H1 (cell line): ENCODE measurements at regions not wholly inside any gene's neighbourhood (a gene's known extent, or its start where the extent isn't known, plus 50 kb on each side); places are given as distances from the start of the nearest gene placed in this dataset.

Source experiments
- CTCF ChIA-PET: fragments of 300-600 bp; sonication (Branson Sonifier 250); formaldehyde crosslinking; loops from one replicate; lab custom pipeline; 2021; ENCODE audit not compliant: partially characterized antibody; lab: Charles Lee
- POLR2A ChIA-PET: fragments of 300-600 bp; sonication (Branson Sonifier 250); formaldehyde crosslinking; loops from one replicate; lab custom pipeline; 2021; ENCODE audit warnings: inconsistent platforms; ENCODE audit not compliant: partially characterized antibody; lab: Charles Lee
- DNase-seq, 2 experiments: peaks; one replicate each; pipeline versions ENCODE4 v3.0.0 to v3.0.0-alpha.2; 2010 to 2022; ENCODE audit warnings: low spot score in 2 of 2, low read depth in 1 of 2, mixed read lengths in 1 of 2
- FAIRE-seq: peaks from 2 replicates; lab custom pipeline; 2011; peaks lifted over from hg19 to GRCh38; lab: Jason Lieb, UNC
- H2AFZ ChIP-seq: 2 replicates; pipeline ENCODE4 v1.8.1; 2012; ENCODE audit warnings: low read length, inconsistent platforms
- H2AK5ac ChIP-seq: 2 replicates; pipeline ENCODE4 v1.6.1; 2013; ENCODE audit warnings: low read depth, low read length
- H2BK120ac ChIP-seq: replicated peaks from 2 replicates; pipeline ENCODE3; 2013; ENCODE audit warnings: low read depth, low read length, inconsistent platforms
- H2BK12ac ChIP-seq: 2 replicates; pipeline ENCODE4 v1.6.1; 2013; ENCODE audit warnings: low read depth, low read length
- H2BK15ac ChIP-seq: 2 replicates; pipeline ENCODE4 v1.6.1; 2013; ENCODE audit warnings: low read length
- H2BK20ac ChIP-seq: 2 replicates; pipeline ENCODE4 v1.6.1; 2013; ENCODE audit warnings: low read length
- H2BK5ac ChIP-seq: 2 replicates; pipeline ENCODE4 v1.6.1; 2013; ENCODE audit warnings: low read depth, low read length
- H3K14ac ChIP-seq: 2 replicates; pipeline ENCODE4 v1.6.1; 2013; ENCODE audit warnings: inconsistent platforms; ENCODE audit not compliant: insufficient read length
- H3K18ac ChIP-seq: 2 replicates; pipeline ENCODE4 v1.6.1; 2013; ENCODE audit warnings: low read length; ENCODE audit errors: extremely low read depth
- H3K23ac ChIP-seq: 2 replicates; pipeline ENCODE4 v1.6.1; 2013; ENCODE audit warnings: inconsistent platforms; ENCODE audit not compliant: insufficient read length
- H3K23me2 ChIP-seq: 2 replicates; pipeline ENCODE4 v1.6.1; 2013; ENCODE audit warnings: low read depth, low read length
- H3K27ac ChIP-seq: 2 replicates; pipeline ENCODE4 v1.6.1; 2011; ENCODE audit warnings: low read depth, low read length, inconsistent platforms
- H3K27me3 ChIP-seq, 4 experiments: replicated peaks in 1 of 4; 1 replicate in 1 of 4; 2 replicates in 3 of 4; pipeline versions ENCODE4 v1.6.1 to v1.8.1; 2011 to 2013; ENCODE audit warnings: low read length in 3 of 4, mild to moderate bottlenecking in 3 of 4, inconsistent platforms in 2 of 4, mixed read lengths in 2 of 4, moderate library complexity in 1 of 4; ENCODE audit not compliant: control insufficient read depth in 3 of 4, insufficient read depth in 3 of 4; ENCODE audit errors: extremely low read depth in 1 of 4
- H3K36me3 ChIP-seq, 4 experiments: 2 replicates each; pipeline versions ENCODE4 v1.6.1 to v1.8.1; 2011 to 2013; ENCODE audit warnings: mild to moderate bottlenecking in 4 of 4, low read length in 3 of 4, moderate library complexity in 2 of 4, control low read depth in 1 of 4, inconsistent platforms in 1 of 4; ENCODE audit not compliant: insufficient read depth in 4 of 4, control insufficient read depth in 2 of 4
- H3K4ac ChIP-seq: replicated peaks from 2 replicates; pipeline ENCODE3; 2013; ENCODE audit warnings: low read length, low read depth, mixed read lengths, inconsistent platforms; ENCODE audit not compliant: insufficient read length
- H3K4me1 ChIP-seq, 4 experiments: replicated peaks in 1 of 4; 1 replicate in 1 of 4; 2 replicates in 3 of 4; pipeline versions ENCODE4 v1.6.1 to v1.8.1; 2011 to 2013; ENCODE audit warnings: low read length in 3 of 4, inconsistent platforms in 2 of 4, mixed read lengths in 1 of 4; ENCODE audit not compliant: insufficient read depth in 4 of 4, control insufficient read depth in 3 of 4
- H3K4me2 ChIP-seq, 2 experiments: 2 replicates each; pipeline versions ENCODE4 v1.6.1 to v1.8.1; 2011 to 2013; ENCODE audit warnings: low read depth in 2 of 2, low read length in 2 of 2, control low read depth in 1 of 2, inconsistent platforms in 1 of 2, mild to moderate bottlenecking in 1 of 2; ENCODE audit not compliant: insufficient read depth in 1 of 2
- H3K4me3 ChIP-seq, 4 experiments: fragments of 200-600, 300-600 bp in 1 of 4; sonication (generic), shearing (Covaris generic), sonication (Bioruptor Twin) in 1 of 4; 2 replicates each; pipeline versions ENCODE4 v1.5.1 to v1.8.1; 2011 to 2016; ENCODE audit warnings: low read length in 4 of 4, low read depth in 3 of 4, control low read depth in 2 of 4, inconsistent platforms in 2 of 4, mild to moderate bottlenecking in 2 of 4, mixed read lengths in 1 of 4, moderate library complexity in 1 of 4; ENCODE audit not compliant: insufficient read depth in 2 of 4; ENCODE audit errors: extremely low read depth in 1 of 4
- H3K56ac ChIP-seq: replicated peaks from 2 replicates; pipeline ENCODE3; 2013; ENCODE audit warnings: low read depth, mild to moderate bottlenecking, mixed read lengths, low read length, inconsistent platforms; ENCODE audit not compliant: insufficient read length
- H3K79me1 ChIP-seq: 2 replicates; pipeline ENCODE4 v1.6.1; 2013; ENCODE audit warnings: low read depth, low read length, control low read depth
- H3K79me2 ChIP-seq, 2 experiments: 2 replicates each; pipeline versions ENCODE4 v1.6.1 to v1.8.1; 2012 to 2013; ENCODE audit warnings: low read length in 2 of 2, mild to moderate bottlenecking in 2 of 2, inconsistent platforms in 1 of 2; ENCODE audit not compliant: insufficient read depth in 2 of 2, control insufficient read depth in 1 of 2
- H3K9ac ChIP-seq, 4 experiments: replicated peaks in 1 of 4; 1 replicate in 1 of 4; 2 replicates in 3 of 4; pipeline versions ENCODE4 v1.6.1 to v1.8.1; 2011 to 2013; ENCODE audit warnings: low read depth in 3 of 4, low read length in 3 of 4, control low read depth in 2 of 4, mild to moderate bottlenecking in 2 of 4, moderate library complexity in 2 of 4, inconsistent platforms in 1 of 4; ENCODE audit errors: extremely low read depth in 1 of 4
- H3K9me3 ChIP-seq, 2 experiments: 2 replicates each; pipeline versions ENCODE4 v1.6.1 to v1.8.1; 2012 to 2013; ENCODE audit warnings: mild to moderate bottlenecking in 2 of 2, moderate library complexity in 2 of 2, control low read depth in 1 of 2, inconsistent platforms in 1 of 2, low read depth in 1 of 2, low read length in 1 of 2, mixed read lengths in 1 of 2; ENCODE audit not compliant: insufficient read depth in 2 of 2
- H4K20me1 ChIP-seq, 2 experiments: replicated peaks in 1 of 2; 2 replicates each; pipeline versions ENCODE3 to v1.8.1; 2011 to 2013; ENCODE audit warnings: inconsistent platforms in 2 of 2, low read length in 2 of 2, mild to moderate bottlenecking in 1 of 2; ENCODE audit not compliant: insufficient read depth in 2 of 2, control insufficient read depth in 1 of 2
- H4K5ac ChIP-seq: 2 replicates; pipeline ENCODE4 v1.6.1; 2013; ENCODE audit warnings: low read length, low read depth, mixed read lengths, inconsistent platforms; ENCODE audit not compliant: insufficient read length
- H4K8ac ChIP-seq: 2 replicates; pipeline ENCODE4 v1.8.0; 2013; ENCODE audit warnings: mild to moderate bottlenecking, moderate library complexity, low read length, inconsistent platforms; ENCODE audit not compliant: insufficient read depth; ENCODE audit errors: extremely low read depth
- H4K91ac ChIP-seq: replicated peaks from 2 replicates; pipeline ENCODE3; 2013; ENCODE audit warnings: low read length, mixed read lengths, inconsistent platforms; ENCODE audit not compliant: insufficient read length
- POU5F1 ChIP-seq: IDR thresholded peaks from 2 replicates; pipeline ENCODE4 v1.6.1; 2011; ENCODE audit warnings: low read depth, mild to moderate bottlenecking, low read length, moderate library complexity
- TCF12 ChIP-seq: IDR thresholded peaks from 2 replicates; pipeline ENCODE4 v1.6.1; 2011; ENCODE audit warnings: low read depth, mild to moderate bottlenecking, low read length
- ZNF274 ChIP-seq: IDR thresholded peaks from 2 replicates; pipeline ENCODE4 v1.7.0; 2012; ENCODE audit warnings: low read length, borderline replicate concordance; ENCODE audit errors: extremely low read depth
- WGBS, 2 experiments: shearing (Covaris generic) in 1 of 2; methylation state at CpG; one replicate each; pipeline versions ENCODE4 v1.1.6 to v1.1.7; 2013 to 2015; ENCODE audit warnings: low lambda C conversion rate in 2 of 2, mixed read lengths in 2 of 2, inconsistent platforms in 1 of 2, low coverage in 1 of 2, missing lambda C conversion rate in 1 of 2; ENCODE audit not compliant: insufficient replicate concordance in 2 of 2, insufficient coverage in 1 of 2, insufficient read length in 1 of 2; ENCODE audit errors: extremely low coverage in 1 of 2, missing lambda C conversion rate in 1 of 2; 5-methylcytosine and 5-hydroxymethylcytosine counted together
- TF ChIP-seq, protein P1 (sequence below): IDR thresholded peaks from 2 replicates; pipeline ENCODE4 v1.6.1; 2012; ENCODE audit warnings: inconsistent platforms

- POLR2A ChIA-PET = no interaction called here
- 81% methylated on average over 3 of the region's 3 CpGs; no CpG with 5 or more reads in 1 of the 2 experiments for WGBS, 2 experiments
- Histone ChIP-seq H3K14ac (no peak overlapping the region), H3K18ac (no peak overlapping the region; the same call in none of the 2 replicates), H3K79me1 (no peaks in the 10 kb centered on the region), H3K79me2 (no peaks in the 10 kb centered on the region), H3K4me2 (no peak overlapping the region), H2BK5ac (no peak overlapping the region), H3K27me3 (no peaks in the 10 kb centered on the region), H2AK5ac (no peak overlapping the region), H3K4ac (no peak overlapping the region), H4K8ac (no peak overlapping the region), H3K27ac (no peak overlapping the region), H2BK20ac (no peak overlapping the region), H2AFZ (no peak overlapping the region), H3K9me3 (no peaks in the 10 kb centered on the region), H4K5ac (no peak overlapping the region), H3K23ac (no peak overlapping the region), H2BK15ac (no peak overlapping the region), H3K4me1 (peaks cover 0 to 3% (median 1%) of the 10 kb centered on the region in 4 experiments; a peak in 2 of 7 replicates), H3K36me3 (no peaks in the 10 kb centered on the region; a peak in 1 of 8 replicates), H2BK12ac (0 out of 2 replicates have a peak overlapping the region, but pooled peaks have one; percentile 13)
- CTCF ChIA-PET = no interaction called here
- TF ChIP-seq TCF12 = no peak
- no peak for TF ChIP-seq ZNF274
- TF ChIP-seq POU5F1 = no peak
- TF ChIP-seq, protein P1, sequence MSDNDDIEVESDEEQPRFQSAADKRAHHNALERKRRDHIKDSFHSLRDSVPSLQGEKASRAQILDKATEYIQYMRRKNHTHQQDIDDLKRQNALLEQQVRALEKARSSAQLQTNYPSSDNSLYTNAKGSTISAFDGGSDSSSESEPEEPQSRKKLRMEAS = no peak
- TF ChIP-seq, all 59 proteins: peak for 0
- FAIRE-seq = no peak
- H4K91ac ChIP-seq = no peak overlapping the region
- H3K4me3 ChIP-seq = no peak overlapping the region
- no peak overlapping the region for H2BK120ac ChIP-seq
- H3K23me2 ChIP-seq = no peaks in the 10 kb centered on the region; the same call in 1 of the 2 replicates
- no peak overlapping the region for H3K56ac ChIP-seq
- no peak overlapping the region for H3K9ac ChIP-seq
- no peaks in the 10 kb centered on the region for H4K20me1 ChIP-seq
- DNase-seq = no peak
Observed at GRCh38 chr6:100998111-100998510, 117.0 kb upstream of the ASCC3 start.
